B cell (primary cell): ENCODE measurements at regions not wholly inside any gene's neighbourhood (a gene's known extent, or its start where the extent isn't known, plus 50 kb on each side); places are given as distances from the start of the nearest gene placed in this dataset.

Source experiments
- ATAC-seq: fragments of 200-7000 bp; cut with Tn5 transposase; one replicate; pipeline ENCODE4 v1.10.0; 2021; ENCODE audit warnings: low read depth, mild to moderate bottlenecking, moderate number of reproducible peaks, moderate library complexity
- CTCF ChIA-PET: fragments of 350-600 bp; sonication (Branson Sonifier 250); formaldehyde crosslinking; loops from one replicate; lab custom pipeline; 2021; ENCODE audit warnings: antibody characterized with exemption, inconsistent platforms; lab: Charles Lee
- POLR2A ChIA-PET: fragments of 350-600 bp; sonication (Branson Sonifier 250); formaldehyde crosslinking; loops from one replicate; lab custom pipeline; 2021; ENCODE audit warnings: antibody characterized with exemption; lab: Charles Lee
- DNase-seq: peaks from one replicate; pipeline ENCODE4 v3.0.0; 2013
- H2AFZ ChIP-seq: 2 replicates; pipeline ENCODE4 v1.6.1; 2012; ENCODE audit warnings: mild to moderate bottlenecking, low read depth, low read length; ENCODE audit not compliant: insufficient read depth, poor library complexity, severe bottlenecking
- H3K27ac ChIP-seq, 2 donors: 1 replicate in 1 of 2; 2 replicates in 1 of 2; pipeline ENCODE4 v1.5.1; 2012 to 2013; ENCODE audit warnings: low read length in 2 of 2, mild to moderate bottlenecking in 2 of 2, moderate library complexity in 1 of 2
- H3K27me3 ChIP-seq, 4 experiments: fragments of 200-600 bp in 1 of 4; sonication (generic) in 1 of 4; replicated peaks in 1 of 4; 1 replicate in 2 of 4; 2 replicates in 2 of 4; pipeline versions ENCODE4 v1.6.1 to v1.7.0; 2013 to 2016; ENCODE audit warnings: low read length in 3 of 4, mild to moderate bottlenecking in 2 of 4, mixed read lengths in 1 of 4, moderate library complexity in 1 of 4; ENCODE audit not compliant: insufficient read depth in 4 of 4, control insufficient read depth in 3 of 4; ENCODE audit errors: control extremely low read depth in 1 of 4
- H3K36me3 ChIP-seq, 2 experiments: replicated peaks in 1 of 2; 1 replicate in 1 of 2; 2 replicates in 1 of 2; pipeline versions ENCODE4 v1.6.1 to v1.7.1; 2013; ENCODE audit warnings: low read length in 1 of 2; ENCODE audit not compliant: insufficient read depth in 2 of 2, control insufficient read depth in 1 of 2; ENCODE audit errors: control extremely low read depth in 1 of 2, extremely low read depth in 1 of 2
- H3K4me1 ChIP-seq, 2 donors: fragments of 200-600 bp in 1 of 2; sonication (generic) in 1 of 2; 1 replicate in 1 of 2; 2 replicates in 1 of 2; pipeline versions ENCODE4 v1.5.1 to v1.6.1; 2013 to 2017; ENCODE audit warnings: low read length in 2 of 2; ENCODE audit not compliant: control insufficient read depth in 2 of 2, insufficient read depth in 2 of 2
- H3K4me2 ChIP-seq: replicated peaks from 2 replicates; pipeline ENCODE3; 2012; ENCODE audit warnings: mild to moderate bottlenecking, low read depth, low read length; ENCODE audit not compliant: poor library complexity, severe bottlenecking
- H3K4me3 ChIP-seq, 5 experiments: fragments of 200-600 bp in 1 of 5; sonication (generic) in 1 of 5; 1 replicate in 3 of 5; 2 replicates in 2 of 5; pipeline versions ENCODE4 v1.5.1 to v1.7.0; 2011 to 2016; ENCODE audit warnings: low read length in 4 of 5, mild to moderate bottlenecking in 4 of 5, low read depth in 2 of 5, control low read depth in 1 of 5, moderate library complexity in 1 of 5; ENCODE audit not compliant: insufficient read depth in 1 of 5; ENCODE audit errors: control extremely low read depth in 1 of 5, extremely low read depth in 1 of 5
- H3K79me2 ChIP-seq: fragments of 200-600 bp; sonication (generic); one replicate; pipeline ENCODE4 v1.6.0; 2016; ENCODE audit warnings: low read length; ENCODE audit not compliant: control insufficient read depth, insufficient read depth
- H3K9ac ChIP-seq: fragments of 200-600 bp; sonication (generic); 2 replicates; pipeline ENCODE4 v1.6.1; 2017; ENCODE audit warnings: mild to moderate bottlenecking, low read length, moderate library complexity
- H3K9me3 ChIP-seq, 3 donors: one replicate each; pipeline versions ENCODE4 v1.6.1 to v1.7.1; 2013; ENCODE audit warnings: low read length in 2 of 3; ENCODE audit not compliant: control insufficient read depth in 2 of 3, insufficient read depth in 1 of 3; ENCODE audit errors: control extremely low read depth in 1 of 3
- H4K20me1 ChIP-seq: 2 replicates; pipeline ENCODE4 v1.6.0; 2012; ENCODE audit warnings: mild to moderate bottlenecking, low read length; ENCODE audit not compliant: insufficient read depth, control insufficient read depth, poor library complexity, severe bottlenecking
- H3K27ac Mint-ChIP-seq: one replicate; pipeline ENCODE4 v1.8.0; 2021; ENCODE audit warnings: mixed read lengths
- H3K27me3 Mint-ChIP-seq: one replicate; pipeline ENCODE4 v1.8.0; 2021; ENCODE audit warnings: mixed read lengths
- H3K4me1 Mint-ChIP-seq: one replicate; pipeline ENCODE4 v1.8.0; 2021; ENCODE audit warnings: mixed read lengths
- H3K4me3 Mint-ChIP-seq: one replicate; pipeline ENCODE4 v1.8.0; 2021; ENCODE audit warnings: mixed read lengths
- H3K9me3 Mint-ChIP-seq: one replicate; pipeline ENCODE4 v1.8.0; 2022; ENCODE audit warnings: mixed read lengths; ENCODE audit not compliant: insufficient read depth
- CTCF ChIP-seq: fragments of 200-600 bp; IDR thresholded peaks from one replicate; pipeline ENCODE4 v1.8.0; 2022; ENCODE audit warnings: antibody characterized with exemption, mild to moderate bottlenecking
- EZH2 ChIP-seq: IDR thresholded peaks from 2 replicates; pipeline ENCODE4 v1.6.1; 2012; ENCODE audit warnings: borderline replicate concordance, low read depth, mild to moderate bottlenecking, moderate library complexity, low read length; ENCODE audit not compliant: insufficient read depth, poor library complexity, severe bottlenecking
- WGBS: methylation state at CpG from one replicate; pipeline ENCODE4 v1.1.5; 2013; ENCODE audit warnings: missing lambda C conversion rate; ENCODE audit not compliant: insufficient coverage; 5-methylcytosine and 5-hydroxymethylcytosine counted together
- intact Hi-C: fragments of 100-400 bp; cut with micrococcal nuclease; formaldehyde crosslinking; loops from one replicate; pipeline ENCODE4 v1.10.0; 2022

DNA sequence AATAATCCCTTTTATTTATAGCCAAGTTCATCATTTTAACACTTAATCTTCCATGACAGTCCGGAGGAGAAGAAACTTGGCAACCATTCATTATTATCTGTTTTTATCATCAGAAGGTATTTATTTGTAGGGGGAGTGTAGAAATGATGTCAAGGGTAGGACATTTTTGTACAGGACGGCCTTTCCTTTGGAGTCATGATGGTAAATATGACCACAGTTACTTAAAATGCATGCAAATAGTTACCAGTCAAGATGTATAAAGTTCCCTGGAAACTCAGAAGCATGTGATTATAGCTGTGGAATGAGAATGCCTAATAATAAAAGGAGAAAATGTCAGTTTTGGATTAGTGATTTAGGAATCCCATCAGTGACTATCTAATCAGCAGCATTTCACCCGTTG, 183.1 kb upstream of the PRPS1L1 start:
- DNase-seq (no peak), ATAC-seq (no peak)
- Histone ChIP-seq H3K4me3 (no peak overlapping the region), H3K36me3 (no peaks in the 10 kb centered on the region), H3K27ac (no peak overlapping the region), H3K27me3 (no peaks in the 10 kb centered on the region), H3K79me2 (peaks cover 2% of the 10 kb centered on the region), H3K4me1 (peaks cover 3 to 4% of the 10 kb centered on the region in 2 donors), H2AFZ (no peak overlapping the region), H4K20me1 (no peaks in the 10 kb centered on the region), H3K9ac (no peak overlapping the region), H3K4me2 (no peak overlapping the region), H3K9me3 (peaks cover 0 to 4% (median 0%) of the 10 kb centered on the region in 3 donors)
- intact Hi-C loops = loop anchor here (10.0 kb wide), 1 partner anchor 146 kb away; no protein-coding TSS in a partner anchor
- WGBS = no CpG with 5 or more reads among the region's 3 CpGs
- Mint-ChIP-seq H3K4me1 (peaks cover 5% of the 10 kb centered on the region), H3K4me3 (no peak overlapping the region), H3K27me3 (peaks cover 3% of the 10 kb centered on the region), H3K27ac (no peak overlapping the region), H3K9me3 (no peaks in the 10 kb centered on the region)
- ChIA-PET POLR2A (no interaction called here), CTCF (interaction anchor here (1.2 to 9.5 kb wide), 3 partner anchors 10 to 136 kb away, joined by 3 to 160 read pairs (median 6); no protein-coding TSS in a partner anchor)
- TF ChIP-seq EZH2 = no peak
- no peak for TF ChIP-seq CTCF

- Mint-ChIP-seq H3K4me1 (peaks cover 10% of the 10 kb centered on the region), H3K4me3 (no peak overlapping the region), H3K27me3 (peaks cover 3% of the 10 kb centered on the region), H3K27ac (no peak overlapping the region), H3K9me3 (no peaks in the 10 kb centered on the region)
- ATAC-seq (no peak), DNase-seq (no peak)
- TF ChIP-seq CTCF (no peak), EZH2 (no peak)
- no peaks in the 10 kb centered on the region for H3K36me3 ChIP-seq
- no peaks in the 10 kb centered on the region for H4K20me1 ChIP-seq
- H2AFZ ChIP-seq = no peak overlapping the region
- H3K4me2 ChIP-seq = no peak overlapping the region
- peaks cover 5% of the 10 kb centered on the region for H3K79me2 ChIP-seq
- H3K4me3 ChIP-seq = no peak overlapping the region
- peaks cover 6 to 7% of the 10 kb centered on the region in 2 donors for H3K4me1 ChIP-seq
- peaks cover 0 to 4% (median 0%) of the 10 kb centered on the region in 3 donors for H3K9me3 ChIP-seq
- ChIA-PET POLR2A (no interaction called here), CTCF (interaction anchor here (0.6 to 9.5 kb wide), 2 partner anchors 135 to 280 kb away, joined by 3 to 160 read pairs; no protein-coding TSS in a partner anchor)
- H3K9ac ChIP-seq = no peak overlapping the region
- no CpG with 5 or more reads among the region's 3 CpGs for WGBS
- intact Hi-C loops = loop anchor here (10.0 kb wide), 1 partner anchor 148 kb away; no protein-coding TSS in a partner anchor
- no peaks in the 10 kb centered on the region for H3K27me3 ChIP-seq
- no peak overlapping the region for H3K27ac ChIP-seq
These were observed 184.7 kb upstream of the PRPS1L1 start for GRCh38 chr7:18212308-18212707.
